ENCODE measurements at regions not wholly inside any gene's neighbourhood (a gene's known extent, or its start where the extent isn't known, plus 50 kb on each side); places are given as distances from the start of the nearest gene placed in this dataset.

DNA sequence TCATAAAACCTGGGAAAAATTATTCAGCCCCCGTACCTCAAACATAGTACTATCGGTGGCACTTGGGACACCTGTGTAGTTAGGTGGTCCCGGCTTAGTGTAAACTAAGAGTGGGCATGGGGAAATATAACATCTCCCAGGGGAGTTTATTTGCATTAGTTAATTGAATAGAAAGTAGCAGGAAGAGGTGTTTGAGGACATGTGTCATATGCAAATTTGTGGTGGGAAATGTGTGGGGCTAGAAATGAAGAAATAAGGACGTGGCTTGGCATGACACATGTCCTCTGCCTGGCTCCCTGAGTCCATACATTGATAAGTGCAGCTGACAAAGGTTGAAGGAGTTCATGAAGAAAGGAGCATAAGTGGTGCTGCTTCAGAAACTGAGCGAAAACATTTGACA lies 483.6 kb downstream of the SH2D1A start:
- WGBS (ENCODE audit: extremely low coverage, insufficient coverage, insufficient read length): no CpG with 5 or more reads among the region's 5 CpGs
- no peak overlapping the region for H2BK5ac ChIP-seq (ENCODE audit: low read depth, low read length, poor library complexity)
- H4K12ac ChIP-seq (ENCODE audit: low read depth, low read length): no peak overlapping the region
- no peak overlapping the region for H2BK12ac ChIP-seq (ENCODE audit: low read length)
- H3K18ac ChIP-seq (ENCODE audit: low read length): no peak overlapping the region
- no peak overlapping the region for H3K4me3 ChIP-seq (ENCODE audit: low read depth, low read length)
- no peak overlapping the region for H2BK120ac ChIP-seq (ENCODE audit: insufficient read depth, low read length, poor library complexity)
- H3K9ac ChIP-seq (ENCODE audit: low read length): no peak overlapping the region
- H3K14ac ChIP-seq (ENCODE audit: low read length): no peak overlapping the region
- H4K8ac ChIP-seq (ENCODE audit: low read depth, low read length): no peak overlapping the region
- H3K4ac ChIP-seq (ENCODE audit: low read depth, low read length): no peak overlapping the region
- H2AK5ac ChIP-seq (ENCODE audit: low read length): no peak overlapping the region
- no peak overlapping the region for H4K91ac ChIP-seq (ENCODE audit: low read depth, low read length)
- H3K36me3 ChIP-seq (ENCODE audit: control insufficient read depth in 1 of 2, insufficient read depth in 2 of 2, low read length in 2 of 2): no peaks in the 10 kb centered on the region
- H2AFZ ChIP-seq (ENCODE audit: insufficient read depth, low read length, poor library complexity): no peak overlapping the region
- no peak overlapping the region for H3K27ac ChIP-seq (ENCODE audit: low read depth, low read length)
- no peak overlapping the region for H3K23ac ChIP-seq (ENCODE audit: low read length)
- H3K4me1 ChIP-seq (ENCODE audit: control insufficient read depth in 1 of 2, insufficient read depth in 2 of 2, low read length in 2 of 2): no peaks in the 10 kb centered on the region
- H3K79me2 ChIP-seq (ENCODE audit: control insufficient read depth, insufficient read depth, low read length, poor library complexity): no peaks in the 10 kb centered on the region
- no peaks in the 10 kb centered on the region for H3K79me1 ChIP-seq (ENCODE audit: low read length)
- H3K9me3 ChIP-seq (ENCODE audit: insufficient read depth, low read depth, low read length): no peaks in the 10 kb centered on the region
- H3K4me2 ChIP-seq (ENCODE audit: low read length): no peak overlapping the region
- no peak for DNase-seq
- no peaks in the 10 kb centered on the region for H3K27me3 ChIP-seq (ENCODE audit: insufficient read depth, low read length)

DNA sequence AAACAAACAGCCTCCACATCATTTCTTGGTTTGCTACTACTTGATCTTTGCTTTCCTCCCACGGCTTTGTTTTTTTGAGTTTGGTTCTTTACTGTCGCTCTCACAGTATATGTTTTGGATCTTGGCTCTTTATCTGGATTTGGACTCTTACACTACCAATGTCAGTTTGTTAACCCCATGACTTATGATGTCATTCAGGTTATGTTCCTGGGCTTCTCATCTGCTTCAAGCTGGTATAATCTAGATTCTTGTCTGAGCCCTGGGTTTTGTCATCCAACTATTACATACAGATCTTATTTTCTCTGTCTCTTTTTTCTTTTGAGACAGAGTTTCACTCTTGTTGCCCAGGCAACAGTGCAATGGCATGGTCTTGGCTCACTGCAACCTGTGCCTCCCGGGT lies 482.9 kb upstream of the TEX13C start:
- Histone ChIP-seq H2BK120ac (ENCODE audit: insufficient read depth, low read length, poor library complexity) (no peak overlapping the region), H3K14ac (ENCODE audit: low read length) (no peak overlapping the region), H4K12ac (ENCODE audit: low read depth, low read length) (no peak overlapping the region), H3K4me1 (ENCODE audit: control insufficient read depth in 1 of 2, insufficient read depth in 2 of 2, low read length in 2 of 2) (no peaks in the 10 kb centered on the region), H3K23ac (ENCODE audit: low read length) (no peak overlapping the region), H2AK5ac (ENCODE audit: low read length) (no peak overlapping the region), H4K8ac (ENCODE audit: low read depth, low read length) (no peak overlapping the region), H3K79me2 (ENCODE audit: control insufficient read depth, insufficient read depth, low read length, poor library complexity) (no peaks in the 10 kb centered on the region), H3K4ac (ENCODE audit: low read depth, low read length) (no peak overlapping the region), H2BK5ac (ENCODE audit: low read depth, low read length, poor library complexity) (no peak overlapping the region), H3K27me3 (ENCODE audit: insufficient read depth, low read length) (no peaks in the 10 kb centered on the region), H3K9ac (ENCODE audit: low read length) (no peak overlapping the region), H2AFZ (ENCODE audit: insufficient read depth, low read length, poor library complexity) (no peak overlapping the region), H3K4me3 (ENCODE audit: low read depth, low read length) (no peak overlapping the region), H3K36me3 (ENCODE audit: control insufficient read depth in 1 of 2, insufficient read depth in 2 of 2, low read length in 2 of 2) (no peaks in the 10 kb centered on the region), H4K91ac (ENCODE audit: low read depth, low read length) (no peak overlapping the region), H3K9me3 (ENCODE audit: insufficient read depth, low read depth, low read length) (no peaks in the 10 kb centered on the region), H2BK12ac (ENCODE audit: low read length) (no peak overlapping the region), H3K18ac (ENCODE audit: low read length) (no peak overlapping the region), H3K27ac (ENCODE audit: low read depth, low read length) (no peak overlapping the region), H3K79me1 (ENCODE audit: low read length) (no peaks in the 10 kb centered on the region), H3K4me2 (ENCODE audit: low read length) (no peak overlapping the region)
- no peak for DNase-seq
- no CpG with 5 or more reads among the region's 3 CpGs for WGBS (ENCODE audit: extremely low coverage, insufficient coverage, insufficient read length)

DNA sequence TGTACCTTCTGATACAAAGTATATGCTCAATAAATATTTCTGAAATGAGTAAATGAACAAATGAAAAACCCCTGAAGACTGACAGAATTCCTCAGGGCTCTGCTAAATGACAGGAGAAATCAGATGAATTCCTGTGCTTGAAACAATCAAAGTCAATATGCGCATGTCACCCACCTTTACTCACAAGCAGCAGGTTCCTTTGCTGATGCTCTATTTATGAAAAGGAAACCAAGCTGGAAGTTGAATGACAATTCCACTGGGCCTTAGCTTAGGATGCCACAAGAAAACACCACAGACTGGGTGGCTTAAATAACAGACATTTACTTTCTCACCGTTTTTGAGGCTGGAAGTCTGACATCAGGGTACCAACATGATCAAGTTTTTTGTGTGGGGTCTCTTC lies 477.5 kb upstream of the TEX13C start:
- no peak overlapping the region for H2BK12ac ChIP-seq (ENCODE audit: low read length)
- no peak overlapping the region for H2AK5ac ChIP-seq (ENCODE audit: low read length)
- no peaks in the 10 kb centered on the region for H3K79me2 ChIP-seq (ENCODE audit: control insufficient read depth, insufficient read depth, low read length, poor library complexity)
- H3K23ac ChIP-seq (ENCODE audit: low read length): no peak overlapping the region
- H3K27ac ChIP-seq (ENCODE audit: low read depth, low read length): no peak overlapping the region
- H3K4me1 ChIP-seq (ENCODE audit: control insufficient read depth in 1 of 2, insufficient read depth in 2 of 2, low read length in 2 of 2): no peaks in the 10 kb centered on the region
- H3K36me3 ChIP-seq (ENCODE audit: control insufficient read depth in 1 of 2, insufficient read depth in 2 of 2, low read length in 2 of 2): no peaks in the 10 kb centered on the region
- H3K9ac ChIP-seq (ENCODE audit: low read length): no peak overlapping the region
- no peaks in the 10 kb centered on the region for H3K27me3 ChIP-seq (ENCODE audit: insufficient read depth, low read length)
- H3K18ac ChIP-seq (ENCODE audit: low read length): no peak overlapping the region
- no peak overlapping the region for H3K4me2 ChIP-seq (ENCODE audit: low read length)
- DNase-seq: no peak
- H2AFZ ChIP-seq (ENCODE audit: insufficient read depth, low read length, poor library complexity): no peak overlapping the region
- WGBS (ENCODE audit: extremely low coverage, insufficient coverage, insufficient read length): no CpG with 5 or more reads among the region's 2 CpGs
- no peak overlapping the region for H4K8ac ChIP-seq (ENCODE audit: low read depth, low read length)
- no peak overlapping the region for H4K91ac ChIP-seq (ENCODE audit: low read depth, low read length)
- H3K4me3 ChIP-seq (ENCODE audit: low read depth, low read length): no peak overlapping the region
- H3K14ac ChIP-seq (ENCODE audit: low read length): no peak overlapping the region
- no peak overlapping the region for H2BK5ac ChIP-seq (ENCODE audit: low read depth, low read length, poor library complexity)
- H3K9me3 ChIP-seq (ENCODE audit: insufficient read depth, low read depth, low read length): no peaks in the 10 kb centered on the region
- H2BK120ac ChIP-seq (ENCODE audit: insufficient read depth, low read length, poor library complexity): no peak overlapping the region
- no peaks in the 10 kb centered on the region for H3K79me1 ChIP-seq (ENCODE audit: low read length)
- no peak overlapping the region for H4K12ac ChIP-seq (ENCODE audit: low read depth, low read length)
- H3K4ac ChIP-seq (ENCODE audit: low read depth, low read length): no peak overlapping the region

DNA sequence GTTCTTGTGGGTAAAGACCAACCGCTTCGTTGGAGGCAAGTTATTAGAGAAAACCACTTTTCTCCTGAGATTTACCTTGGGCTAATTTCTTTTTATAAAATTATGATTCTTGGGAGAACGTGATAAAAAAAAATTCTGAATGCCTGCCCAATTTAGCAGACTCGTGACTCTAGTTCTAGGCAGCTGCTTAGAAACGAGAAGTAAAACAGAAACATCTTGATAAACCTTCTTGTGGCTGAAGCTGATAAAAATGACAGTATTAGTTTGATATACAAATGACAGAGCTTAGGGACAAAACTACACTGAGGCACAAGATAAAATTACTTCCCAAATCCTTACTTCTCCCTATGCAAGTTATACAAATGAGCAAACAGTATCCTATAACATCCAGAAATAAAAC lies 458.9 kb upstream of the TEX13C start:
- H3K27ac ChIP-seq (ENCODE audit: low read depth, low read length): no peak overlapping the region
- H4K91ac ChIP-seq (ENCODE audit: low read depth, low read length): no peak overlapping the region
- H3K14ac ChIP-seq (ENCODE audit: low read length): no peak overlapping the region
- H3K18ac ChIP-seq (ENCODE audit: low read length): no peak overlapping the region
- no peak overlapping the region for H4K12ac ChIP-seq (ENCODE audit: low read depth, low read length)
- H3K79me2 ChIP-seq (ENCODE audit: control insufficient read depth, insufficient read depth, low read length, poor library complexity): no peaks in the 10 kb centered on the region
- no peak overlapping the region for H3K9ac ChIP-seq (ENCODE audit: low read length)
- no peak overlapping the region for H3K4ac ChIP-seq (ENCODE audit: low read depth, low read length)
- H3K9me3 ChIP-seq (ENCODE audit: insufficient read depth, low read depth, low read length): no peaks in the 10 kb centered on the region
- no peaks in the 10 kb centered on the region for H3K36me3 ChIP-seq (ENCODE audit: control insufficient read depth in 1 of 2, insufficient read depth in 2 of 2, low read length in 2 of 2)
- H4K8ac ChIP-seq (ENCODE audit: low read depth, low read length): no peak overlapping the region
- H2BK12ac ChIP-seq (ENCODE audit: low read length): no peak overlapping the region
- no peaks in the 10 kb centered on the region for H3K27me3 ChIP-seq (ENCODE audit: insufficient read depth, low read length)
- no peak overlapping the region for H3K4me2 ChIP-seq (ENCODE audit: low read length)
- H2BK120ac ChIP-seq (ENCODE audit: insufficient read depth, low read length, poor library complexity): no peak overlapping the region
- H3K79me1 ChIP-seq (ENCODE audit: low read length): no peaks in the 10 kb centered on the region
- no peak for DNase-seq
- no peak overlapping the region for H2AFZ ChIP-seq (ENCODE audit: insufficient read depth, low read length, poor library complexity)
- WGBS (ENCODE audit: extremely low coverage, insufficient coverage, insufficient read length): no CpG with 5 or more reads among the region's 5 CpGs
- no peak overlapping the region for H3K4me3 ChIP-seq (ENCODE audit: low read depth, low read length)
- H2BK5ac ChIP-seq (ENCODE audit: low read depth, low read length, poor library complexity): no peak overlapping the region
- H3K4me1 ChIP-seq (ENCODE audit: control insufficient read depth in 1 of 2, insufficient read depth in 2 of 2, low read length in 2 of 2): no peaks in the 10 kb centered on the region
- H2AK5ac ChIP-seq (ENCODE audit: low read length): no peak overlapping the region
- H3K23ac ChIP-seq (ENCODE audit: low read length): no peak overlapping the region

All from trophoblast cell (in vitro differentiated cells and primary cell).